Endothelial cell of umbilical vein (primary cell): ENCODE measurements at regions not wholly inside any gene's neighbourhood (a gene's known extent, or its start where the extent isn't known, plus 50 kb on each side); places are given as distances from the start of the nearest gene placed in this dataset.

Source experiments
- BruUV-seq: library from RNA; stranded (reverse); fragments of 400-500 nt; replicated peaks from 2 replicates; lab custom pipeline; 2021; lab: Mats Ljungman, UMichigan
- CTCF ChIA-PET: fragments of 300-600, 350-600 bp; sonication (Branson Sonifier 250); formaldehyde crosslinking; loops from one replicate; lab custom pipeline; 2021; ENCODE audit warnings: antibody characterized with exemption, inconsistent platforms; lab: Charles Lee
- POLR2A ChIA-PET: fragments of 300-600, 350-600 bp; sonication (Branson Sonifier 250); formaldehyde crosslinking; loops from one replicate; lab custom pipeline; 2021; ENCODE audit warnings: antibody characterized with exemption, inconsistent platforms; lab: Charles Lee
- DNase-seq: peaks from one replicate; pipeline ENCODE4 v3.0.0-alpha.2; 2011; ENCODE audit warnings: low read depth, low spot score
- FAIRE-seq: peaks from 2 replicates; lab custom pipeline; 2011; peaks lifted over from hg19 to GRCh38; lab: Jason Lieb, UNC
- H2AFZ ChIP-seq: 2 replicates; pipeline ENCODE4 v1.6.0; 2012; ENCODE audit warnings: low read depth, low read length, control low read depth, inconsistent platforms
- H3K27ac ChIP-seq: 2 replicates; pipeline ENCODE4 v1.5.1; 2011; ENCODE audit warnings: low read depth, mild to moderate bottlenecking, control low read depth, low read length, moderate library complexity; ENCODE audit not compliant: insufficient read depth
- H3K27me3 ChIP-seq, 2 experiments: 2 replicates each; pipeline versions ENCODE4 v1.6.0 to v1.6.1; 2011; ENCODE audit warnings: low read length in 2 of 2, mixed read lengths in 1 of 2; ENCODE audit not compliant: control insufficient read depth in 2 of 2, insufficient read depth in 2 of 2
- H3K36me3 ChIP-seq, 2 experiments: 2 replicates in 1 of 2; 3 replicates in 1 of 2; pipeline ENCODE4 v1.5.1; 2011; ENCODE audit warnings: low read length in 2 of 2, mild to moderate bottlenecking in 1 of 2, moderate library complexity in 1 of 2; ENCODE audit not compliant: control insufficient read depth in 2 of 2, insufficient read depth in 2 of 2; ENCODE audit errors: extremely low read depth in 1 of 2
- H3K4me1 ChIP-seq: 3 replicates; pipeline ENCODE4 v1.5.1; 2011; ENCODE audit warnings: mild to moderate bottlenecking, low read length; ENCODE audit not compliant: control insufficient read depth, insufficient read depth; ENCODE audit errors: extremely low read depth
- H3K4me2 ChIP-seq: 2 replicates; pipeline ENCODE4 v1.6.1; 2011; ENCODE audit warnings: low read length, control low read depth, mixed read lengths; ENCODE audit not compliant: insufficient read depth
- H3K4me3 ChIP-seq, 3 experiments: fragments of 200-600 bp in 1 of 3; sonication (generic), shearing (Covaris generic) in 1 of 3; replicated peaks in 1 of 3; 2 replicates each; pipeline ENCODE4 v1.5.1; 2011 to 2016; ENCODE audit warnings: control low read depth in 3 of 3, low read length in 3 of 3, mild to moderate bottlenecking in 2 of 3, inconsistent platforms in 1 of 3, low read depth in 1 of 3, moderate library complexity in 1 of 3; ENCODE audit not compliant: insufficient read depth in 1 of 3
- H3K79me2 ChIP-seq: 2 replicates; pipeline ENCODE4 v1.6.0; 2012; ENCODE audit warnings: low read length, inconsistent platforms; ENCODE audit not compliant: control insufficient read depth, insufficient read depth
- H3K9ac ChIP-seq: replicated peaks from 2 replicates; pipeline ENCODE3; 2011; ENCODE audit warnings: low read length, control low read depth; ENCODE audit not compliant: insufficient read depth; ENCODE audit errors: extremely low read depth
- H3K9me1 ChIP-seq: replicated peaks from 3 replicates; pipeline ENCODE4 v1.6.0; 2011; ENCODE audit warnings: mild to moderate bottlenecking, low read length; ENCODE audit not compliant: control insufficient read depth, insufficient read depth; ENCODE audit errors: extremely low read depth
- H3K9me3 ChIP-seq: replicated peaks from 2 replicates; pipeline ENCODE4 v1.5.1; 2012; ENCODE audit warnings: low read length, inconsistent platforms; ENCODE audit not compliant: control insufficient read depth, insufficient read depth
- H4K20me1 ChIP-seq: replicated peaks from 2 replicates; pipeline ENCODE3; 2011; ENCODE audit warnings: mild to moderate bottlenecking, low read length; ENCODE audit not compliant: control insufficient read depth, insufficient read depth; ENCODE audit errors: extremely low read depth
- EZH2 ChIP-seq: IDR thresholded peaks from 2 replicates; pipeline ENCODE4 v1.6.1; 2012; ENCODE audit warnings: borderline replicate concordance, low read depth, mild to moderate bottlenecking, moderate library complexity, low read length, inconsistent platforms; ENCODE audit not compliant: severe bottlenecking
- FOS ChIP-seq: IDR thresholded peaks from 2 replicates; pipeline ENCODE4 v1.6.1; 2011; ENCODE audit warnings: mild to moderate bottlenecking, low read length, moderate library complexity, borderline replicate concordance; ENCODE audit not compliant: insufficient read depth
- GATA2 ChIP-seq: IDR thresholded peaks from 2 replicates; pipeline ENCODE4 v1.7.0; 2011; ENCODE audit warnings: low read depth, mild to moderate bottlenecking, moderate library complexity, mixed read lengths, low read length; ENCODE audit not compliant: insufficient read length, insufficient read depth
- JUN ChIP-seq: IDR thresholded peaks from 2 replicates; pipeline ENCODE4 v1.6.1; 2011; ENCODE audit warnings: borderline replicate concordance, low read depth; ENCODE audit not compliant: insufficient read length, insufficient read depth
- MYC ChIP-seq: IDR thresholded peaks from one replicate; pipeline ENCODE4 v1.6.1; 2011; ENCODE audit warnings: mild to moderate bottlenecking, low read depth, low read length
- POLR2A ChIP-seq: IDR thresholded peaks from 2 replicates; pipeline ENCODE4 v1.6.1; 2012; ENCODE audit warnings: low read depth, mild to moderate bottlenecking, control low read depth, low read length
- POLR2AphosphoS5 ChIP-seq: IDR thresholded peaks from 2 replicates; pipeline ENCODE4 v1.6.1; 2012; ENCODE audit warnings: low read depth, mild to moderate bottlenecking, control low read depth, low read length, moderate library complexity; ENCODE audit not compliant: insufficient read depth
- dilution Hi-C: fragments of 300-500 bp; cut with MboI; formaldehyde crosslinking; loops from one replicate; pipeline ENCODE4 v1.15.0; 2019; ENCODE audit warnings: low sequenced_read_pairs; ENCODE audit not compliant: extremely low pct_ligation_motif_present
- intact Hi-C: fragments of 100-400 bp; cut with micrococcal nuclease; formaldehyde crosslinking; loops from one replicate; pipeline ENCODE4 v1.10.0; 2022
- TF ChIP-seq, protein P1 (sequence below), 2 donors: IDR thresholded peaks; 1 replicate in 1 of 2; 2 replicates in 1 of 2; pipeline ENCODE4 v1.5.1; 2011; ENCODE audit warnings: low read length in 2 of 2, mild to moderate bottlenecking in 2 of 2, moderate library complexity in 2 of 2, control low read depth in 1 of 2, inconsistent platforms in 1 of 2, low read depth in 1 of 2; ENCODE audit not compliant: insufficient read depth in 1 of 2; ENCODE audit errors: extremely low read depth in 1 of 2
- TF ChIP-seq, protein P2 (sequence below): IDR thresholded peaks from 2 replicates; pipeline ENCODE4 v1.6.1; 2011; ENCODE audit not compliant: insufficient read depth, insufficient read length

DNA sequence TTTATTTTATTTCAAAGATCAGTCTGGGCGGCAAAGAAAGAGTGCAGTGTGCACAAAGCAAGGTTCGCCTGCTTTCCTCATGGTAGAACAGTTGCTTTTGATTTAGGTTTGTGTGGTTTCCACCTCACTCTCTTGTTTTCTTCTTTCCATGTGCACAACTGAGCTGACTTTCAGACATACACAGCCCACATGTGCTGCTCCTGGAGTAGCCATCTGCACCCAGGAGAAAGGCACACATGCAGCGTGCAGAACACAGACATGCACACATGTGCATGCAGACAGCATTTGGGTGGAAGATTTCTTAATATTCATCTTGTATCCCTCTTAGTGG lies 302.1 kb downstream of the FZD1 start:
- H3K27ac ChIP-seq: no peak overlapping the region
- H3K4me1 ChIP-seq: no peaks in the 10 kb centered on the region
- FAIRE-seq: no peak
- DNase-seq: no peak
- dilution Hi-C loops: no loop called here
- no peak overlapping the region for H3K9ac ChIP-seq
- H3K9me1 ChIP-seq: no peaks in the 10 kb centered on the region
- H3K4me3 ChIP-seq: no peak overlapping the region
- BruUV-seq: no TSS peak
- ChIA-PET POLR2A (no interaction called here), CTCF (no interaction called here)
- no peaks in the 10 kb centered on the region for H3K27me3 ChIP-seq
- intact Hi-C loops: no loop called here
- TF ChIP-seq, protein P1, sequence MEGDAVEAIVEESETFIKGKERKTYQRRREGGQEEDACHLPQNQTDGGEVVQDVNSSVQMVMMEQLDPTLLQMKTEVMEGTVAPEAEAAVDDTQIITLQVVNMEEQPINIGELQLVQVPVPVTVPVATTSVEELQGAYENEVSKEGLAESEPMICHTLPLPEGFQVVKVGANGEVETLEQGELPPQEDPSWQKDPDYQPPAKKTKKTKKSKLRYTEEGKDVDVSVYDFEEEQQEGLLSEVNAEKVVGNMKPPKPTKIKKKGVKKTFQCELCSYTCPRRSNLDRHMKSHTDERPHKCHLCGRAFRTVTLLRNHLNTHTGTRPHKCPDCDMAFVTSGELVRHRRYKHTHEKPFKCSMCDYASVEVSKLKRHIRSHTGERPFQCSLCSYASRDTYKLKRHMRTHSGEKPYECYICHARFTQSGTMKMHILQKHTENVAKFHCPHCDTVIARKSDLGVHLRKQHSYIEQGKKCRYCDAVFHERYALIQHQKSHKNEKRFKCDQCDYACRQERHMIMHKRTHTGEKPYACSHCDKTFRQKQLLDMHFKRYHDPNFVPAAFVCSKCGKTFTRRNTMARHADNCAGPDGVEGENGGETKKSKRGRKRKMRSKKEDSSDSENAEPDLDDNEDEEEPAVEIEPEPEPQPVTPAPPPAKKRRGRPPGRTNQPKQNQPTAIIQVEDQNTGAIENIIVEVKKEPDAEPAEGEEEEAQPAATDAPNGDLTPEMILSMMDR (IDR thresholded peaks at IDR 0.05; ENCODE audit: extremely low read depth in 1 of 2, insufficient read depth in 1 of 2, low read depth in 1 of 2, low read length in 2 of 2): no peak
- TF ChIP-seq POLR2A (no peak), JUN (no peak), GATA2 (no peak), EZH2 (no peak), MYC (no peak), POLR2AphosphoS5 (no peak), FOS (no peak)
- TF ChIP-seq, protein P2, sequence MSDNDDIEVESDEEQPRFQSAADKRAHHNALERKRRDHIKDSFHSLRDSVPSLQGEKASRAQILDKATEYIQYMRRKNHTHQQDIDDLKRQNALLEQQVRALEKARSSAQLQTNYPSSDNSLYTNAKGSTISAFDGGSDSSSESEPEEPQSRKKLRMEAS: no peak
- H3K9me3 ChIP-seq: no peaks in the 10 kb centered on the region
- no peak overlapping the region for H3K4me2 ChIP-seq
- H4K20me1 ChIP-seq: no peaks in the 10 kb centered on the region
- no peaks in the 10 kb centered on the region for H3K36me3 ChIP-seq
- H3K79me2 ChIP-seq: no peaks in the 10 kb centered on the region
- no peak overlapping the region for H2AFZ ChIP-seq
